ENCODE measurements at regions not wholly inside any gene's neighbourhood (a gene's known extent, or its start where the extent isn't known, plus 50 kb on each side); places are given as distances from the start of the nearest gene placed in this dataset.
"Not testable (repeated sequence)": the region's sequence is repeated elsewhere in the genome, so short reads cannot be mapped to it uniquely, and the experiment has no call there.

- DNase-seq, result no peak
Observed at GRCh38 chr6:106740287-106740686, 110.9 kb downstream of the QRSL1 start.

GRCh38 chr6:106739387-106739786, 110.0 kb downstream of the QRSL1 start:
- no peak for DNase-seq

DNA sequence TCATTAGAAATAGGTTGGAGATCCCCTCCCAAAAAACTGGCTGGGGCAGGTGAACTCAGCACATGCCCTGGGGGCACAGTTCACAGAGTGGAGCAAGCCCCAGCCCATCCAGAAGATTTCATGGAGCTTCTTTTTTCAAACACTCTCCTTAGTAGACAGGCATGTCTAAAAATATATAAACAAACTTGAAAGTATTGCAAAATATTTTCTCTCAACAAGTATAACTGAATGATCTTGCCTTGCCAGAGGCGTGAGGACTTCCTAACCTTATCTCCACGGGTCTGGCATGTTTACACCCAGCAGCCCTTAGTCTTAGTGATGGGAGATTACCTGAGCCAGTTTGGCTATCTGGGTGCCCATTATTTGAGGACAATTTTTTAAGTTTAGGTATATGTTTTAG, 107.1 kb downstream of the QRSL1 start:
- no peak for DNase-seq

DNA sequence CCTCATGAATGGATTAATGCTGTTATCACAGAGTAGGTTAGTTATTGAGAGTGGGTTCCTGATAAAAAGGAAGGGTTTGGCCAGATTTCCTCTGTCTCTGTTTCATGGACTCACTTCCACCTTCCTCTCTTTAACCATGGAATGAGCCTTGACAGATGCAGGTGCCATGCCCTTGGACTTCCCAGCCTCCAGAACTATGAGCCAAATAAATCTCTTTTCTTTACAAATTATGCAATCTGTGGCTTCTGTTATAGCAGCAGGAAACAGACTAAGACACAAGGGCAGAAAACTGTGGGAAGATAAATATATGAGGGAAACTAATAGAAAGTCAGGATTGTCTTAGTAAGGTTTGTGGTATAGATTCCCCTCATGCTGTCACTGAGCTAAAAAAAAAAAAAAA, 106.5 kb downstream of the QRSL1 start:
- no peak for DNase-seq

GRCh38 chr6:106735136-106735633, 105.8 kb downstream of the QRSL1 start:
- DNase-seq, result no peak

GRCh38 chr6:106733386-106733785, 104.0 kb downstream of the QRSL1 start:
- no peak for DNase-seq

DNA sequence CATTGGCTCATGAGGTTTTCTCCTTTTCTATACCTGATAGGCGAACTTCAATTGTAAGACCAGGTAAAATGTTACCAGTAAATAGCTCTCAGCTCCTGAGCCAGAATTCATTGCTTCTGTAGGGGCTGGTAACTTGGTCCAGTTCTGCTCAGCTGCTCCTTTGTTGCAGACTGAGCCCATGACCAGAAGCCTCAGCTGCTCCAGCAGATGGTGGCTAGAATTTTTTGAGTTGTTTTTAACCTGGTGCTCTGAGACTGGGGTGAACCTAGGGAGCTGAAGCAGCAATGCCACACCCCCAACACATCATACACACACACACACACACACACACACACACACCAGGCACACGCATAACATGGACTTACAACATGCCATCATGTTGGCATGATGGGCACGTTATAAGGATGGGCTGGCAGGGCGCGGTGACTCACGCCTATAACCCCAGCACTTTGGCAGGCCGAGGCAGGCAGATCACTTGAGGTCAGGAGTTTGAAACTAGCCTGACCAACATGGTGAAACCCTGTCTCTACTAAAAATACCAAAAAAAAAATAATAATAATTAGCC, 103.1 kb downstream of the QRSL1 start:
- DNase-seq, result no peak

- no peak for DNase-seq
Observed at GRCh38 chr6:106731843-106732160, 102.4 kb downstream of the QRSL1 start.

- peak; percentile 64 for DNase-seq
Observed at GRCh38 chr6:106731144-106731842, 101.9 kb downstream of the QRSL1 start.

DNA sequence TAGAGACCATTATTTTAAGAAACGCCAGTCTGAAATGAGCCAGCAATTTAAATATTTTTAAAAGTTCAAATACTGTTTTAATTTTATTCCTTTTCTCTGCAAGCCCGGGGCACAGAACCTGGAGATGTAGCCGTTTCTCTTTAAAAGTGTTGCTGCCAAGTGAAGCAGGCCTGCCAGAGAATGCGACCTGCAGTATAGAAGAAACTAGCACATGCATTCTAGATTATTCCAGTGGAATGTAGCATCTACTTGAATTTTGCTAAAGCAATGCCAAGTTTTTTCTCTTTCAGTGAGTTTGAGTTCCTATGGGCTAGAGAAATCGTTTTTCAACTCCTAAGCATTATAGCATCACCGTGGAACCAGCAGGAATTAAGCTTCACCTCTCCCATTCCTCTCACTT, 101.3 kb downstream of the QRSL1 start:
- DNase-seq, result peak; percentile 68

- DNase-seq, result no peak
Observed at GRCh38 chr6:106730264-106730663, 100.9 kb downstream of the QRSL1 start.

- no peak for DNase-seq
Observed at GRCh38 chr6:106729841-106730240, 100.5 kb downstream of the QRSL1 start.

DNA sequence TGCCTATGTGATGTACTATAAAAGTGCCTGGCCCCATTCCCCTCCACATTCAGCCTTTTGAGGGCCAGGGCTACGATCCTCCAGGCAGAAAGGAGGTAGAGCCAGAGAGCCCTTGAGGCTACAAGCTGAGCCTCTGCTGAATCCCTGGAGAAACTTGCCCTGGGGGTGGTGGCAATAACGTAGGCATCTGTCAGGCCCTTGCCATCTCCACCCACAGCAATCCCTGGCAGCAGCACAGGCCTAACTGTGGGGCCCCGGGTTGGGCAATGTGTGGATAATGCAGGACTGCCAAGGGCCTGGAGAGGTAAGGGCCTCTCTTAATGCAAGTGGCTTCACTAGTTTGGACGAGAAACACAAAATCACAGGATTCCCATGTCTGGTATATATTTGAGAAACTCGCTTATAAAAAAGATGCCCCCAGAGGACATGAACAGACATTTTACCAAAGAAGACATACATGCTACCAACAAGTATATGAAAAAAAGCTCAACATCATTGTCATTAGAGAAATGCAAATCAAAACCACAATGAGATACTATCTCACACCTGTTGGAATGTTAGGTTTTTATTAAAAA, 99.0 kb downstream of the QRSL1 start:
- no peak for DNase-seq

- DNase-seq, result no peak
Observed at GRCh38 chr6:106727480-106728149, 98.2 kb downstream of the QRSL1 start.

DNA sequence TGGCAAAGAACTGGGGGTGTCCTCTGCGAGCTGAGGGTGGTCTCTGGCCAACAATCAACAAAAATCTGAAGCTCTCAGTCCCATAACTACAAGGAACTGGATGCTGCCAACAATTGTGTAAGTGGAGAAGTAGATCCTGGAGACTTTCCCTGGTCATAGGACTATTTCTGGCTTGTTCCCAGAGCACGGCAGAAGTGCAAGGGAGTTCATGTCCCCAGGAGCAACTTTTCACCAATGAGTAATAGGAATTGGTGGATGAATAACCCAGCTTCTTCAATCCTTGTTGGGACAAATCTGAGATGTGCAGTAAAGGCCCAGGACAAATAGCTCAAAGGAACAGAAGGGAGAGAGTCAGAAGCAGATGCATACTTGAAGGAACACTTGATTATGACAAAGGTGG, 95.5 kb downstream of the QRSL1 start:
- no peak for DNase-seq

DNA sequence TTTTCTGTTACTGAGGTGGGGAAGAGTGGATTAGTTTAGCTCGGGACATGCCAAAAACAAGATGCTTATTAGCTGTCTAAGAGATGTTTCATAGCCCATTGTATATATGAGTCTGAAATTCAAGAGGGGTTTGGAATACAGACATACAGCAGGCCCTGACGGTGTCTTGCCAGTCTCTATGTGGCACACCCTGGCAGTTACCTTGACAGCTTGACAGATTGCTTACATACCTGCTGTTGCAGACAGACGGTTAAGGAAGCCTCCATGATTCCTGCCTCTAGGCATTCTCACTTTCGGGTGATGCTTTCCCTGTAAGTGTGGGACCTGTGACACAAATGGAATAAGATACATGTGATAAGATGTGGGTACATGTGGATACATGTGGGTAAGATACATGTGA, 95.0 kb downstream of the QRSL1 start:
- DNase-seq, result no peak

DNA sequence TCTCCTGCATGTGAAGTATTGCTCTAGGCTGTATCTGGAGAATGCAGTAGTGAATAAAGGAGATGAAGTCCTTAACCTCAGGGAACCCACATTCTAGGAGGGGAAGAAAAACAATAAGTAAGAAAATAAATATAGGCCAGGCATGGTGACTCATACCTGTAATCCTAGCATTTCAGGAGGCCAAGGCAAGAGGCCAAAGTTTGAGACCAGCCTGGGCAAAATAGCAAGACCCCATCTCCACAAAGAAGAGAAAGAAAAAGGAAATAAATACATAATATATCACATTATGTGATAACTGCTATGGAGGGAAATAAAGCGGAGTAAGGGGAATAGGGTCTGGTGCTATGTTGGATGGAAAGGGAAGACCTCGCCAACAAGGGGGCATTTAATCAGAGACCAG, 94.0 kb downstream of the QRSL1 start:
- DNase-seq, result not testable (repeated sequence)

GRCh38 chr6:106721189-106721588, 91.8 kb downstream of the QRSL1 start:
- not testable (repeated sequence) for DNase-seq
